ENCODE measurements at regions not wholly inside any gene's neighbourhood (a gene's known extent, or its start where the extent isn't known, plus 50 kb on each side); places are given as distances from the start of the nearest gene placed in this dataset.
"Not testable (repeated sequence)": the region's sequence is repeated elsewhere in the genome, so short reads cannot be mapped to it uniquely, and the experiment has no call there.

DNA sequence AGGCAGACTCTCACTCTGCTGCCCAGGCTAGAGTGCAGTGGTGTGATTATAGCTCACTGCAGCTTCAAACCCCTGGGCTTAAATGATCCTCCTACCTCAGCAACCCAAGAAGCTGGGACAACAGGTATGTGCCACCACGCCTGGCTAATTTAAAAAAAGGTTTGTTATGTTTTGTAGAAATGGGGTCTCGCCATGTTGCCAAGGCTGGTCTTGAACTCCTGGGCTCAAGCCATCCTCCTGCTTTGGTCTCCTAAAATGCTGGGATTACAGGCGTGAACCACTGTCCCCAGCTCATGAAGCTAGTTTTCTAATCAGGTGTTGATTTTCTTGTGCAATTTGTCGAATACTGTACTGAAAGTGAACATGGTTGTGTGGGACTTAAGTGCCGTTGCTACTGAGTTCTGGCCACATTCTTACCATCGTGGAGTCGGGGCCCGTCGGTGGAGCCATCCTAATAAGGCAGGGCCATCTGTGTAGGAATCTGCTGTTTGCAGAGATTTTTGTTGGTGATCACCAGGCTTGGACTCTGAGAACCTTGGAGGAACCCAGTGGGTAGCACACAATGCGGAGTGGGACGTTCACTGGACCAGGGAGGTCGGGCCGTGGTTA lies 193.2 kb downstream of the GOLGA6L6 start:
- no peak for DNase-seq (ENCODE audit: extremely low read depth, low read depth)

- DNase-seq (ENCODE audit: extremely low read depth, low read depth) = no peak
Observed at GRCh38 chr15:20346082-20346805, 195.4 kb downstream of the GOLGA6L6 start.

DNA sequence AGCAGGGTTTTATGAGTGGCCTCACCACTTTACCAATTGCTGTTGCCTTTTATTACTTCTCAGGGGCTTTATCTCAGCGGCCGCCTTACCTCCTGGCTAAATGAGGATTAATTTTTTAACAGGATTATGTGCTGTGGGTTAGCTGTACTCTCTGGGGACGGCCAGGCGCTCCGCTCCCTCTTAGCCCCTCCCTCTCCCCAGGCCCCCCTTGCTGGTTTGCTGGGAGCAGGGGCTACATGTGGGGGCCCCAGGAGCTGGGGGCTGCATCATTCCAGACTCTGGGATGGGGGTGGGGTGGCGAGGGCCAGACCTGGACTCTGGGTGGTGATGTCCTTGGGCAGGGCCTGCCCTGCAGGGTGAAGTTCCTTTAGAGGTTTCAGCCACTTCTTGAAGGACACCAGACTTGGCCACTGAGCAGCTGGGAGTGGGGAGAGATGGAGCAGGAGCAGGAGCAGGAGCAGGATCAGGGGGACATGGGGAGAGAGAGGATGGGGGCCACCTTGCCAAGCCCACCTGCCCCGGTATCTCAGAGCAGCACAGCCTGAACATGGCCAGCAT lies 196.1 kb downstream of the GOLGA6L6 start:
- no peak for DNase-seq (ENCODE audit: extremely low read depth, low read depth)

- DNase-seq (ENCODE audit: extremely low read depth, low read depth) = no peak
Observed at GRCh38 chr15:20344601-20345400, 196.8 kb downstream of the GOLGA6L6 start.

GRCh38 chr15:20343395-20344211 lies 198.0 kb downstream of the GOLGA6L6 start:
- not testable (repeated sequence) for DNase-seq (ENCODE audit: extremely low read depth, low read depth)

GRCh38 chr15:20342601-20343394 lies 198.8 kb downstream of the GOLGA6L6 start:
- not testable (repeated sequence) for DNase-seq (ENCODE audit: extremely low read depth, low read depth)

DNA sequence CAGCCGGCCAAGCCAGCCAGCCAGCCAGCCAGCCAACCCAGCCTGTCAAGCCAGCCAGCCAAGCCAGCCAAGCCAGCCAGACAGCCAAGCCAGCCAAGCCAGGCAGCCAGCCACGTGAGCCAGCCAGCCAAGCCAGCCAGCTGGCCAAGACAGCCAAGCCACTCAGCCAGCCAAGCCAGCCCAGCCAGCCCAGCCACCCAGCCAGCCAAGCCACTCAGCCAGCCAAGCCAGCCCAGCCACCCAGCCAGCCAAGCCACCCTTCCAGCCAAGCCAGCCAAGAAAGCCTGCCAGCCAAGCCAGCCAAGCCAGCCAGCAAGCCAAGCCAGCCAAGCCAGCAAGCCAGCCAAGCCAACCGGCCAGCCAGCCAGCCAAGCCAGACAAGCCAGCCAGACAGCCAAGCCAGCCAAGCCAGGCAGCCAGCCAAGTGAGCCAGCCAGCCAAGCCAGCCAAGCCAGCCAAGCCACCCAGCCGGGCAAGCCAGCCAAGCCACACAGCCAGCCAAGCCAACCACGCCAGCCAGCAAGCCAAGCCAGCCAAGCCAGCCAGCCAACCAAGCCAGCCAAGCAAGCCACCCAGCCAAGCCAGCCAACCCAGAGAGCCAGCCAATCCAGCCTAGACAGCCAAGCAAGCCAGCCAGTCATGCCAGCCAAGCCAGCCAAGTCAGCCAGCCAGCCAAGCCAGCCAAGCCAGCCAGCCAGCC lies 199.5 kb downstream of the GOLGA6L6 start:
- DNase-seq (ENCODE audit: extremely low read depth, low read depth) = no peak

DNA sequence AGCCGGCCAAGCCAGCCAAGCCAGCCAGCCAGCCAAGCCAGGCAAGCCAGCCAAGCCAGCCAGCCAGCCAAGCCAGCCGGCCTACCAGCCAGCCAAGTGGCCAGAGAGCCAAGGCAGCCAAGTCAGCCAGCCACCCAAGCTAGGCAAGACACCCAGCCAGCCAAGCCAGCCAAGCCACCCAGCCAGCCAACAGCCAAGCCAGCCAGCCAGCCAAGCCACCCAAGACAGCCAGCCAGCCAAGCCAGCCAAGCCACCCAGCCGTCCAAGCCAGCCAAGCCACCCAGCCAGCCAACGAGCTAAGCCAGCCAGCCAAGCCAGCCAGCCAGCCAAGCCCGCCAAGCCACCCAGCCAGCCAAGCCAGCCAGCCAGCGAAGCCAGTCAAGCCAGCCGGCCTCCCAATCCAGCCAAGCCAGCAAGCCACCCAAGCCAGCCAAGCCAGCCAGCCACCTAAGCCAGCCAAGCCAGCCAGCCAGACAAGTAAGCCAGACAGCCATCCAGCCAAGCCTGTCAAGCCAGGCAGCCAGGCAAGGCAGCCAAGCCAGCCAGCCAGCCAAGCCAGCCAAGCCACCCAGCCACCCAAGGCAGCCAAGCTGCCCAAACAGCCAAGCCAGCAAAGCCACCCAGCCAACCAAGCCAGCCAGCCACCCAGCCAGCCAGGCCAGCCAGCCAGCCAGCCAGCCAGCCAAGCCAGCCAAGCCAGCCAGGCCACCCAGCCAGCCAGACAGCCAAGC lies 200.5 kb downstream of the GOLGA6L6 start:
- DNase-seq (ENCODE audit: extremely low read depth, low read depth) = no peak

DNA sequence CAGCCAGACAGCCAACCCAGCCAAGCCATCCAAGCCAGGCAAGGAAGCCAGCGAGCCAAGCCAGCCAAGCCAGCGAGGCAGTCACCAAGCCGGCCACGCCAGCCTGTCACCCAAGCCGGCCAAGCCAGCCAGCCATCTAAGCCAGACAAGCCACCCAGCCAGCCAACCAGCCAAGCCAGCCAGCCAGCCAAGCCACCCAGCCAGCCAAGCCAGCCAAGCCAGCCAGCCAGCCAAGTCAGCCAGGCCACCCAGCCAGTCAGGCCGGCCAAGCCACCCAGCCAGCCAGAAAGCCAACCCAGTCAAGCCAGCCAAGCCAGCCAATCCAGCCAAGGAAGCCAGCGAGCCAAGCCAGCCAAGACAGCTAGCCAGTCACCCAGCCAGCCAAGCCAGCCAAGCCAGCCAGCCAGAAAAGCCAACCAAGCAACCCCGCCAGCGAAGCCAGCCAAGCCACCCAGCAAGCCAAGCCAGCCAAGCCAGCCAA lies 201.2 kb downstream of the GOLGA6L6 start:
- no peak for DNase-seq (ENCODE audit: extremely low read depth, low read depth)

- DNase-seq (ENCODE audit: extremely low read depth, low read depth) = not testable (repeated sequence)
Observed at GRCh38 chr15:20339086-20339791, 202.4 kb downstream of the GOLGA6L6 start.

DNA sequence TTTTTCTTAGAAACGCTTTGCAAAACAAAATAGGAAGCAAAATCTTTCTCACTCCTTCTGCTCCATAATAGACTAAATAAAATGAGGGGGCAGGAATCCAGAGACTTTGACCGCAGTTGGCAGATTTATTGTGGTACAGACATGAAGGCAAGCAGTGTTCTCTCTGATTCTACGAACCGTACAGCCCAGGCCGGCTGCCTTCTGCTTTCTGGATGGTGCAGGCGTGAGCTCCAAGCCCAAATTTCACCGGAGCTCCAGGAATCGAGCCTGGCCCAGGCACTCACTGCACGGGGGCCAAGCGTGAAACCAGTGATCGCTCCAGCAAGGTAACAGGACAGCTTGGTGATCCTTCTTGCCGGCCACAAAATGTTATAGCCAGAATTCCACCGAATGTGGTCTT lies 202.9 kb downstream of the GOLGA6L6 start:
- not testable (repeated sequence) for DNase-seq (ENCODE audit: extremely low read depth, low read depth)

GRCh38 chr15:20337238-20337637 lies 204.4 kb downstream of the GOLGA6L6 start:
- not testable (repeated sequence) for DNase-seq (ENCODE audit: extremely low read depth, low read depth)

GRCh38 chr15:20334451-20334850 lies 207.1 kb downstream of the GOLGA6L6 start:
- DNase-seq (ENCODE audit: extremely low read depth, low read depth) = not testable (repeated sequence)

GRCh38 chr15:20325751-20326150 lies 215.8 kb downstream of the GOLGA6L6 start:
- not testable (repeated sequence) for DNase-seq (ENCODE audit: extremely low read depth, low read depth)

DNA sequence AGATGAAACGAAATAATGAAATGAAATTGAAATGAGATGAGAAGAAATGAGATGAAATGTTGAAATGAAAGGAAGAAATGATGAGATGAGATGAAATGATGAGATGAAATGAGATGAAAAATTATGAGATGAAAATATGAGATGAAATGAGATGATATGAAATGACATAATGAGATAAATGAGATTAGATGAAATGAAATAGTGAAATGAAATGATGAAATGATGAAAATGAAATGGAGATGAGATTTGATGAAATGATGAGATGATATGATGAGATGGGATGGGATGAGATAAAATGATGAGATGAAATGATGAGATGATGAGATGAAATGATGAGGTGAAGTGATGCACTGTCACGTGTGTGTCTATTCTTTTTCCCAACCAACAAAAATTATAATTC lies 224.5 kb downstream of the GOLGA6L6 start:
- DNase-seq (ENCODE audit: extremely low read depth, low read depth) = not testable (repeated sequence)

DNA sequence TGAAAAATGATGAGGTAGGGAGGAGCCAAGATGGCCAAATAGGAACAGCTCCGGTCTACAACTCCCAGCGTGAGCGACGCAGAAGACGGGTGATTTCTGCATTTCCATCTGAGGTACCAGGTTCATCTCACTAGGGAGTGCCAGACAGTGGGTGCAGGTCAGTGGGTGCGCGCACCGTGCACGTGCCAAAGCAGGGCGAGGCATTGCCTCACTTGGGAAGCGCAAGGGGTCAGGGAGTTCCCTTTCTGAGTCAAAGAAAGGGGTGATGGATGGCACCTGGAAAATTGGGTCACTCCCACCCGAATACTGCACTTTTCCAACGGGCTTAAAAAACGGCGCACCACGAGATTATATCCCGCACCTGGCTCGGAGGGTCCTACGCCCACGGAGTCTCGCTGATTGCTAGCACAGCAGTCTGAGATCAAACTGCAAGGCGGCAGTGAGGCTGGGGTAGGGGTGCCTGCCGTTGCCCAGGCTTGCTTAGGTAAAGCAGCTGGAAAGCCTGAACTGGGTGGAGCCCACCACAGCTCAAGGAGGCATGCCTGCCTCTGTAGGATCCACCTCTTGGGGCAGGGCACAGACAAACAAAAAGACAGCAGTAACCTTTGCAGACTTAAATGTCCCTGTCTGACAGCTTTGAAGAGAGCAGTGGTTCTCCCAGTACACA lies 230.5 kb downstream of the GOLGA6L6 start:
- DNase-seq (ENCODE audit: extremely low read depth, low read depth) = not testable (repeated sequence)

- no peak for DNase-seq (ENCODE audit: extremely low read depth, low read depth)
Observed at GRCh38 chr15:20310603-20311002, 231.0 kb downstream of the GOLGA6L6 start.
